A549 (cell line): ENCODE measurements at regions not wholly inside any gene's neighbourhood (a gene's known extent, or its start where the extent isn't known, plus 50 kb on each side); places are given as distances from the start of the nearest gene placed in this dataset.

Source experiments
- ATAC-seq, 2 experiments: fragments of 200-7000 bp in 1 of 2; fragments of >200 bp in 1 of 2; cut with Nextera tagmentation in 1 of 2; cut with Tn5 transposase in 1 of 2; 3 replicates each; pipeline versions ENCODE4 v1.8.0 to v1.9.1; 2018 to 2020; ENCODE audit warnings: mild to moderate bottlenecking in 1 of 2, moderate library complexity in 1 of 2
- CTCF ChIA-PET: fragments of 300-600 bp; sonication (Branson Sonifier 250); formaldehyde crosslinking; extraction: SDS; loops from one replicate; lab custom pipeline; 2021; ENCODE audit warnings: antibody characterized with exemption, inconsistent platforms; lab: Yijun Ruan, JAX
- POLR2A ChIA-PET: fragments of 350-600 bp; formaldehyde crosslinking; extraction: SDS; loops from one replicate; lab custom pipeline; 2021; ENCODE audit warnings: antibody characterized with exemption, inconsistent platforms; lab: Yijun Ruan, JAX
- DNase-seq, 2 experiments: peaks; one replicate each; pipeline versions ENCODE4 v3.0.0 to v3.0.0-alpha.2; 2011 to 2016; ENCODE audit warnings: low read depth in 1 of 2, low spot score in 1 of 2
- FAIRE-seq: peaks from 2 replicates; lab custom pipeline; 2011; peaks lifted over from hg19 to GRCh38; lab: Jason Lieb, UNC
- H3K27ac ChIP-seq, 2 experiments: fragments of >200 bp; sonication (Bioruptor Twin); formaldehyde crosslinking; 3 replicates each; pipeline ENCODE4 v1.5.1; 2016 to 2017
- H3K4me1 ChIP-seq: fragments of >200 bp; sonication (Bioruptor Twin); formaldehyde crosslinking; 3 replicates; pipeline ENCODE4 v1.6.1; 2016
- H3K4me2 ChIP-seq: fragments of >200 bp; sonication (Bioruptor Twin); formaldehyde crosslinking; 3 replicates; pipeline ENCODE4 v1.6.1; 2016
- H3K4me3 ChIP-seq: fragments of >200 bp; sonication (Bioruptor Twin); formaldehyde crosslinking; 3 replicates; pipeline ENCODE4 v1.5.1; 2016
- H3K9me3 ChIP-seq: fragments of >200 bp; sonication (Bioruptor Twin); formaldehyde crosslinking; 3 replicates; pipeline ENCODE4 v1.6.1; 2016
- BHLHE40 ChIP-seq: IDR thresholded peaks from 2 replicates; pipeline ENCODE4 v1.6.1; 2012; ENCODE audit warnings: low read depth, low read length, inconsistent platforms
- CBX2 ChIP-seq: fragments of 200-600 bp; sonication (generic); IDR thresholded peaks from 2 replicates; pipeline ENCODE4 v1.6.1; 2016; ENCODE audit warnings: low read depth, mild to moderate bottlenecking, borderline replicate concordance
- CHD4 ChIP-seq: fragments of 200-600 bp; sonication (generic); IDR thresholded peaks from 2 replicates; pipeline ENCODE4 v1.6.1; 2016; ENCODE audit warnings: antibody characterized with exemption, mild to moderate bottlenecking, borderline replicate concordance
- CTCF ChIP-seq: fragments of >200 bp; sonication (Bioruptor Twin); formaldehyde crosslinking; IDR thresholded peaks from 3 replicates; pipeline ENCODE4 v1.5.1; 2016
- EHMT2 ChIP-seq: fragments of 200-600 bp; sonication (generic); IDR thresholded peaks from 2 replicates; pipeline ENCODE4 v1.6.1; 2016; ENCODE audit warnings: antibody characterized with exemption, low read depth, mild to moderate bottlenecking, moderate library complexity
- ESRRA ChIP-seq: fragments of 150-350 bp; IDR thresholded peaks from 2 replicates; pipeline ENCODE4 v1.6.1; 2014; ENCODE audit warnings: mild to moderate bottlenecking, low read length, borderline replicate concordance
- FOSB ChIP-seq: fragments of 250-450 bp; sonication (Bioruptor Pico); IDR thresholded peaks from 2 replicates; pipeline ENCODE4 v1.5.0; 2020; ENCODE audit warnings: mild to moderate bottlenecking, moderate library complexity
- HDAC2 ChIP-seq: fragments of 200-600 bp; sonication (generic); IDR thresholded peaks from 2 replicates; pipeline ENCODE4 v1.6.1; 2016
- HMGXB4 ChIP-seq: fragments of 250-450 bp; sonication (Bioruptor Pico); IDR thresholded peaks from 2 replicates; pipeline ENCODE4 v1.5.0; 2021; ENCODE audit warnings: mild to moderate bottlenecking, moderate library complexity, borderline replicate concordance
- HOXA7 ChIP-seq: fragments of 250-450 bp; sonication (Bioruptor Pico); IDR thresholded peaks from 2 replicates; pipeline ENCODE4 v1.5.0; 2020; ENCODE audit warnings: mild to moderate bottlenecking, moderate library complexity
- JUNB ChIP-seq: fragments of >200 bp; sonication (Bioruptor Twin); formaldehyde crosslinking; IDR thresholded peaks from 2 replicates; pipeline ENCODE4 v1.6.1; 2016
- KDM1A ChIP-seq: fragments of 200-600 bp; sonication (generic); IDR thresholded peaks from 2 replicates; pipeline ENCODE4 v1.6.1; 2016; ENCODE audit warnings: low read depth, mild to moderate bottlenecking
- KDM5A ChIP-seq: fragments of 200-600 bp; sonication (generic); IDR thresholded peaks from 2 replicates; pipeline ENCODE4 v1.6.1; 2016; ENCODE audit warnings: antibody characterized with exemption, mild to moderate bottlenecking
- MAZ ChIP-seq: fragments of 150-350 bp; IDR thresholded peaks from 2 replicates; pipeline ENCODE4 v1.6.1; 2014; ENCODE audit warnings: antibody characterized with exemption, low read depth, low read length, borderline replicate concordance
- NFE2L2 ChIP-seq: fragments of 150-350 bp; conservative IDR thresholded peaks from 2 replicates; pipeline ENCODE4 v1.6.1; 2014; ENCODE audit warnings: low read length
- RARB ChIP-seq: fragments of 250-450 bp; sonication (Bioruptor Pico); IDR thresholded peaks from 2 replicates; pipeline ENCODE4 v1.8.0; 2021; ENCODE audit warnings: mild to moderate bottlenecking, moderate library complexity
- RCOR1 ChIP-seq: fragments of 150-350 bp; IDR thresholded peaks from 2 replicates; pipeline ENCODE4 v1.6.1; 2014; ENCODE audit warnings: antibody characterized with exemption, low read length, low read depth
- SMC3 ChIP-seq: fragments of >200 bp; sonication (Bioruptor Twin); formaldehyde crosslinking; IDR thresholded peaks from 3 replicates; pipeline ENCODE4 v1.6.1; 2018; ENCODE audit warnings: inconsistent platforms
- ZSCAN20 ChIP-seq: fragments of 250-450 bp; sonication (Bioruptor Pico); IDR thresholded peaks from 2 replicates; pipeline ENCODE4 v1.8.0; 2022; ENCODE audit warnings: mild to moderate bottlenecking, moderate library complexity
- WGBS: methylation state at CpG from one replicate; pipeline ENCODE4 v1.1.6; 2017; ENCODE audit errors: missing lambda C conversion rate; 5-methylcytosine and 5-hydroxymethylcytosine counted together
- TF ChIP-seq, protein P1 (sequence below): fragments of 450-650 bp; IDR thresholded peaks from 2 replicates; pipeline ENCODE4 v1.6.1; 2014; ENCODE audit warnings: antibody characterized with exemption
- TF ChIP-seq, protein P2 (sequence below): IDR thresholded peaks from 2 replicates; pipeline ENCODE4 v1.6.1; 2012; ENCODE audit warnings: low read depth, borderline replicate concordance

DNA sequence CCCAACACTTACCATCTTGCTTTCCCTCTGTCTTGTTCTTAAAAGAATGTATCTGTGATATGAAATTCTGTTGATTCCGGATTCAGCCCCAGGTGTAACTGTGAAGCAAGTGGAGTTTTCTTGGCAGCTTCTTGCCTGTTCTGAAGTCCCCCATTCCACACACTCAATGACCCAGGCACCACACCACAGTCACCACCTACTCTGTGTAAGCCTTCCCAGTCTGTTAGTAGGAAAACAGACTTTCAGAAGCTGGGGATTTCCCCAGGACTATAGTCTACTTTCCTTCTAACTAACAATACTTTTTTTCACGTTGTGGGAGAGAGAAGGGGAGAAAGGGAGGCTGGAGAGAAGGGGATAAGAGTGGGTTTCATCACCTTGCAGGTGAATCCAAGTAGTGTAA is 299.1 kb upstream of the PROX1 start:
- no peaks in the 10 kb centered on the region for H3K9me3 ChIP-seq
- DNase-seq = no peak
- ATAC-seq = no peak
- CTCF ChIA-PET = no interaction called here
- H3K4me2 ChIP-seq = no peak overlapping the region
- H3K4me1 ChIP-seq = no peaks in the 10 kb centered on the region
- 13% methylated on average over 2 of the region's 2 CpGs for WGBS
- H3K4me3 ChIP-seq = no peak overlapping the region
- no peak overlapping the region for H3K27ac ChIP-seq
- POLR2A ChIA-PET = no interaction called here
- TF ChIP-seq MAZ (no peak), HDAC2 (no peak), FOSB (CRISPR knock-in tag) (no peak), JUNB (no peak), SMC3 (no peak), ZSCAN20 (CRISPR knock-in tag) (no peak), EHMT2 (no peak), ESRRA (no peak)
- TF ChIP-seq, protein P1, sequence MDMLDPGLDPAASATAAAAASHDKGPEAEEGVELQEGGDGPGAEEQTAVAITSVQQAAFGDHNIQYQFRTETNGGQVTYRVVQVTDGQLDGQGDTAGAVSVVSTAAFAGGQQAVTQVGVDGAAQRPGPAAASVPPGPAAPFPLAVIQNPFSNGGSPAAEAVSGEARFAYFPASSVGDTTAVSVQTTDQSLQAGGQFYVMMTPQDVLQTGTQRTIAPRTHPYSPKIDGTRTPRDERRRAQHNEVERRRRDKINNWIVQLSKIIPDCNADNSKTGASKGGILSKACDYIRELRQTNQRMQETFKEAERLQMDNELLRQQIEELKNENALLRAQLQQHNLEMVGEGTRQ = no peak
- no peak for FAIRE-seq

GRCh38 chr1:213689260-213689659 is 298.5 kb upstream of the PROX1 start:
- ChIA-PET POLR2A (no interaction called here), CTCF (interaction anchor here (0.6 kb wide), 1 partner anchor 506 kb away, joined by 4 read pairs; no protein-coding TSS in a partner anchor)
- H3K9me3 ChIP-seq = no peaks in the 10 kb centered on the region
- no peak for DNase-seq
- ATAC-seq = no peak
- H3K4me2 ChIP-seq = no peak overlapping the region
- no peak overlapping the region for H3K4me3 ChIP-seq
- TF ChIP-seq HOXA7 (CRISPR knock-in tag) (no peak), HMGXB4 (CRISPR knock-in tag) (no peak), CHD4 (no peak), RCOR1 (no peak), CTCF (no peak), KDM5A (no peak), JUNB (no peak), BHLHE40 (no peak), CBX2 (no peak), ZSCAN20 (CRISPR knock-in tag) (no peak), NFE2L2 (no peak), KDM1A (no peak), RARB (CRISPR knock-in tag) (no peak)
- TF ChIP-seq, protein P2, sequence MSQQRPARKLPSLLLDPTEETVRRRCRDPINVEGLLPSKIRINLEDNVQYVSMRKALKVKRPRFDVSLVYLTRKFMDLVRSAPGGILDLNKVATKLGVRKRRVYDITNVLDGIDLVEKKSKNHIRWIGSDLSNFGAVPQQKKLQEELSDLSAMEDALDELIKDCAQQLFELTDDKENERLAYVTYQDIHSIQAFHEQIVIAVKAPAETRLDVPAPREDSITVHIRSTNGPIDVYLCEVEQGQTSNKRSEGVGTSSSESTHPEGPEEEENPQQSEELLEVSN = no peak
- WGBS = 2% methylated on average over 3 of the region's 3 CpGs
- H3K27ac ChIP-seq = no peak overlapping the region
- H3K4me1 ChIP-seq = no peaks in the 10 kb centered on the region
- FAIRE-seq = no peak
